ENCODE measurements at regions not wholly inside any gene's neighbourhood (a gene's known extent, or its start where the extent isn't known, plus 50 kb on each side); places are given as distances from the start of the nearest gene placed in this dataset.

DNA sequence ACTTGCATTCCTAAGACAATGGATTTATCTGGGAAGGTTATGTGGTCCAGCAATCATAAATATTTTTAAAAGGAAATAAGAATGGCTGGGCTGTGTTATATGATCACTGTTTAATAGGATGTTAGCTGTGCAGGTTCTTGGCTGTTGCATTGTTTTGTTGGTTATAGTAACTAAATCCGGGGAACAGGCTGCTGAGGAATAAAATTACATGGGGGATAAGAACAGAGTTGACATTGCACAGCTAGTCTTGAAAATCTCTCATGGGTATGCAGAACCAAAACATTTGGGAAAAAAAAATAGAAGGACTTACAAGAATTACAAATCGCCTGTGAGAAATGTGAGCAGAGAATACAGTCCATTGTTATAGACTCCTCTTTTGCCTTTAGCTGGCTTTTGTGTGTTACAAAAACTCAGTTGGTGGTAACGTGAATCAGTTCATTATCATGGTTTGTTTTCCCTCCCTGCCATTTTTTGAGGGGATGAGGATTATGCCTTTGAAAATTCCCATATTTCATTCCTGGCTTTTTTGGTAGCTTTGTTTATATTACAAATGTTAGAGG is 375.3 kb upstream of the DAB2 start:
- no peak for DNase-seq (ENCODE audit: low read depth)

DNA sequence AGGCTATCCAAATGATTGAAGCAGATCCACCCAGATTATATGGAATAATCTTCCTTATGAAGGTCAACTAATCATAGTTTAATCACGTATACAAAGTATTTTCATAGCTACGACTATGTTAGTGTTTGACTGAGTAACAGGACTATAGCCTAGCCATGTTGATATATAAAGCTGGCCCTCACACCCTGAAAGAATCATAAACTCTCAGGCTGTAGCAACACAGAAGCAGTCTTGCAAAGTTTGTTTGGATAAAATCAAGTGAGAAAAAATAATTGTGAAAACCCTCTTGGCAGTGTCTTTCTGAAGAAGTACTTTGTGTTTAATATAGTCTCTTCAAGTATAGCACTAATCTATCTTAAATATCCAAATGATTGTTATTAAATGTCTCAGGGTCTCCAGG is 374.5 kb upstream of the DAB2 start:
- no peak for DNase-seq (ENCODE audit: low read depth)

DNA sequence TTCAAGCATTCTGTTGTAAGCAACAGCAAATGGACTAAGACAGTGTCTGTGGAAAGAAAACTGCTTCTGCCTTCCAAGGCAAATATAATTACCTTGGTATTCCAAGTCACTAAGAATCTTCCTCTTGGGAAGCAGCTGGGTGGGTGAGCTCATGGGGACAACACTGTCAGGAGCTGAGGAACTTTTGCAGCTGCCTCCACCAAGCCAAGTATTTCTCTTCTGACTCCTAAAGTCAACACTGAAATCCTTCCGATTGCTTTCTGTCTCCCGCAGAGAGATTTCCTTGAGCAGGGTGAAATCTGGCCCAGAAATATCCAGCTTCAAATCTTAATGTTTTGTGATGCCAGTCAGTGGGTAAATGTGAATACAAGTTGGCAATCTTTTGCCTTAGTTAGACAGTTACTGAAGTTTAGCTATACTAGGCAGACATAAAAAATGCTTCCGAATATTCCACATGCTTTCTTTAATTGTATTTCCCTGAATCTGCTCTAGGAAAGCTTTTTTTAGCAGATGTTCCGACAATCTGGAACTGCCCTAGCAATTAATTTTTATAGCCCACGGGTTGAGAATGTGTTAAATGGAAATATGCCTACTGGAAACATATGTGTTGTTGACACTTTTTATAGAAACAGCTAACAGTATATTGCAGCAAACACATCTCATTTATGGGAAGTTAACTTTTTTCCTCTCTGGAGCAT is 369.9 kb upstream of the DAB2 start:
- DNase-seq (ENCODE audit: low read depth) = no peak

DNA sequence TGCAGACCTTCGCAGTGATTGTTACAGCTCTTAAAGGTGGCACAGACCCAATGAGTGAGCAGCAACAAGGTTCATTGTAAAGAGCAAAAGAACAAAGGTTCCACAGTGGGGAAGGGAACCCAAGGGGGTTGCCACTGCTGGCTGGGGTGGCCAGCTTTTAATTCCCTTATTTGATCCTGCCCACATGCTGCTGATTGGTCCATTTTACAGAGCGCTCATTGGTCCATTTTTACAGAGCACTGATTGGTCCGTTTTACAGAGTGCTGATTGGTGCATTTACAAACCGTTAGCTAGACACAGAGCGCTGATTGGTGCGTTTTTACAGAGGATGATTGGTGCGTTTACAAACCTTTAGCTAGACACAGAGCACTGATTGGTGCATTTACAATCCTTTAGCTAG is 360.6 kb upstream of the DAB2 start:
- DNase-seq (ENCODE audit: low read depth) = no peak

DNA sequence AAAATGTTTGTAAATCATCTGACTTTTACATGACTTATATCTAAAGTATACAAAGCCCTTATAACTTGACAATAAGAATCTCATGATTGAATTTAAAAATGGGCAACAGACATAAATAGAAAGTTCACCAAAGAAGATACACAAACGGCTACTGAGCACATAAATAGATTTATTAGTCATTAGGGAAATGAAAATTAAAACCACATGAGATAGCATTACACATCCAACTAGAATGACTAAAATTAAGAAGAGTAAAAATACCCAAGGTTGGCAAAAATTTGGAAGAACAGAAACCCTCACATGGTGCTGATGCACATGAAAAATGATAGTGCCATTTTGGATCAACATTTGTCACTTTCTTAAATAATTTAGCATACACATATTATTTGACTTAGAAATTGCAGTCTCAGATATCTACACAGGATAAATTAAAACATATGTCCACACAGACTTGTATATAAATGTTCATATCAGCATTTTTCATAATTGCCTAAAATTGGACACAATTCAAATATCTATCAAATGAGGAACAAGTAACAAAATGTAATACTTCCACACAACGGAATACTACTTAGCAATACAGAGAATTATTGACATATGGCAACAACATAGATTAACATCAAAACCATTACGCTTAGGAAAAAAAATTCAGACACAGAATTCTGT is 359.1 kb upstream of the DAB2 start:
- peak; percentile 27 for DNase-seq (ENCODE audit: low read depth)

DNA sequence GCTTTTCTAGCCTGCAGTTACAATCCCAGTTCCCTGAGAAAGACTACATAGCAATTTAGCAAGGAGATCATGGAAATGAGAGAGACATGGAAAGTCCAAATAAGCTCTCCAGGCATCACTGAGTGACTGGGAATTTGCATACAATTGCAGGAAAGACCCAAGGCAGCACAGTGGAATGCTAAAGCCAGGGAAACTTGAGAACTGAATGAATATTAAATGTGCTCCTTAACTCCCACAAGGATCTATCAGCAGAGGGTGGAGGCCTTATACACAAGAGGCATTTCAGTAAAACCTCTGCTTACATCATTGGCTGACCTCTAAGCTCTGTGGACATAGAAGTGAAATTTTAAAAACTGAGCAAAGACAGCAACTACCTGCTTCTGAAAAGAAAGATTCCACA is 355.6 kb upstream of the DAB2 start:
- DNase-seq (ENCODE audit: low read depth) = no peak

DNA sequence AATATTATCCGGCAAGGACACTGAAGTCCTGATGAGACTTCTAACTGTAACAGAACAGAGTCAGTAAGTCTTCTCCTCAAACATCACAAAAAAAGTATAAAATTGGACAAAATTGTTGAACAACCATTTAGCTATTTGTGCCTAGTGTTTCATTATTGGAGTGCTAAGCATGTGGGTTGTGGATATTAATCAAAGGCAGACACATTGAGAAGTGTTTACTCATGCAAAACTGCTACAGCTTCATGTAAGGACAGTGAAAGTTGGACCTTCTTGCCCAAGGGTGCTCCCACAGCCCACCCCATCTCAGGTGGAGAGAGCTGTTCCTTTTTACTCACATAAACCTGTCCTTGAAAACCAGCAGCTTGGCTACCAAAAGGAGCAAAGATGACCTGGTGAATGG is 355.1 kb upstream of the DAB2 start:
- no peak for DNase-seq (ENCODE audit: low read depth)

DNA sequence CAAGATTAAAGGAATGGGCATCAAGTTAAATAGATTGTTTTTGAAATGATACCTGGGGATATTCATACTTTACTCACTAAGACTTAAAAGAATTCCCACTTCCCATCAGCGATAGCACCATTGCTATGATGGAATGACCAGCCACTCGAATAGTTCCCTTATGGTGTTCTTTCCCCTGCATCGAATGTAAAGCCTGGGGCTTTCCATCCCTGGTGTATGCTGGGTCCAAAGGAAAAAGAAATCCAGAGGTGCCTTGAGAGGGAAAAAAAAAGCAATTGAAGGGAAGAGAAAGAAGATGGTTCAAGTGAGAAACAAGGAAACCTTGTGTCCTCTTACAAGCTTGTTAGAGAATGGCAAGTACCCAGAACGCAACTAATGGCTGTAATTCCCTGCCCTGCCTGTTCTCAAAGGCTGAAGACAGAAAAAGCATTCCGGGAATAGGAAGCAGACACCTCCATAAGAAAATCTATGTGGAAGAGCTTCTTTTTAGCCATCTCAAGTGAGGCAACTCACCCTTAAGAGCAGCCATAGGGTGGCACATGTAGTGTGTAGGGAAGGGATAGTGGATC is 351.1 kb upstream of the DAB2 start:
- DNase-seq (ENCODE audit: low read depth) = no peak

DNA sequence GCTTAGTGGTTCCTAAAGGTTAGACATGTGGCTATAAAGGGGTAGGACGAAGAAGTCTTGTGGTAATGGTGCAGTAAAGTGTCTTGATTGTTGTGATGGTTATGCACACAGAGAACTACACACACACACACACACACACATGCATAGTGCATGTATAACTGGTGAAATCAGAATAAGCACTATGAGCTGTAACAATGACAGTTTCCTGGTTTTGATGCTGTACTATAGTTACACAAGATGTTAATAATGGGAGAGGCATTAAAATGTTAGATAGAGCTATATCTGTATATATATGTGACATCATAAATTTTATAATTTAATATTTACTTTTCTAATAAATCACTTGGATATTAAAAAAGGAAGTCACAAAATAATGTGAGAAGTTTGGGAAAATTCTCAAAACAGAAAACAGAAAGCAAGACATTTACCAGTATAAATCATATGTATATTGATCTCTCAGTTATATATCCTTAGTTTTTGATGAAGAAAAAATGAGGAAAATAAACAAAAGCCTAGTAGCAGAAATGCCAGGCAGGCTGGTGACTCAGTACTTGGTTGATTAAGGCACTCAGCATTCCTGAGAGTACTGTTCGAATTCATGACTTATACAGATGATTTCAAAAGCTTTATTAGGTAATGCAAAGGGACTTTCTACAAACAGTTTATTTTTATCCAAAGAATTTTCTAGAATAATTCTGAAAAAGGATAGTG is 350.5 kb upstream of the DAB2 start:
- DNase-seq (ENCODE audit: low read depth) = peak; percentile 89

DNA sequence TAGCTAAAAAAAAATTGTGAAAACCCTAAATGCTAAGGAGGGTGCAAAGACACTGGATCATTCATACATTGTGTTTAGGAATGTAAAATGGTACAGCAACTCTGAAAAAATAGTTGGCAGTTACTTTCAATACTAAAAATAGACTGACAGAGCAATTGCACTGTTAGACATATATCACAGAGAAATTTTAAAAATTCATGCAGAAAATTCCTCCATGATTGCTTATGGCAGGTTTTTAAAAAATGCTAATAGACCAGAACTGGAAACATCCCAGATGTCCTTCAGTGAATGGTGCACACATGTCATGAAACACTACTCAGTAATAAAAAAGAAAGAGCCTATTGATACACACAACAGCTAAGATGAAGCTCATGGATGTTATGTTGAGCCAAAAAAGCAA is 349.8 kb upstream of the DAB2 start:
- no peak for DNase-seq (ENCODE audit: low read depth)

DNA sequence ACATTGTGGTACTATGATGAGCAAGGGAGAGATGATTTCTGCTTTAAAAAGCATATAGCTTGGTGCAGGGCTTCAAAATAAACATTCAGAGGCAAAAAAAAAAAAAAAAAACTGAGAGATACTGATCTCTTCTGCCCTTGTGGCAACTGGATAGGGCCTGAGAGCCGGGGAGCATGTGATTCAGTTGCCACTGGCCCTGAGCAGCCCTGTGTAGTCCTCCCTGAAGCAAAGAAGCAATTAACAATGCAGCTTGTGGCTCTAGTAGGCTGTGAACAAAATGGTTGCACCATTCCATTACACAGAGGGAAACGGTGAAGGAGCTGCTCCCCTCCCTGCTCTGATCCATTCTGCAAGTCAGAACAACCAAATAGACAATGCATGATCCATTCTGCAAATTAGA is 347.5 kb upstream of the DAB2 start:
- no peak for DNase-seq (ENCODE audit: low read depth)

DNA sequence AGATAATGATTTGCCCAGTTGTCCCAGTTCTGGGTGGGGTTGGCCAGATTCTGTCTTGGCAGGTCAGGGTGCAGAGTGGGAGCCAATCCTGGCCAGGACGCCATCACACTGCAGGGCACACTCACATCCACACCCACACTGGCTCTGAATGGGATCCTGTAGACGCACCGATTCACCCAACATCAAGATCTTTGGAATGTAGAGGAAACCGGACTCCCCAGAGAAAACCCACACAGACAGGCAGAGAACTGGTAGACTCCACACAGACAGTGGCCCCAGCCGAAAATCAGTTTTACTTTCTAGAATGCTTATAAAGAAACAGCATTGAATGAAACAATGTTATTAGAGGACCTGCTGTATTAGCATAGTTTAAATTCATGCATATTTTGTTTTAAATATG is 343.1 kb upstream of the DAB2 start:
- DNase-seq (ENCODE audit: low read depth) = no peak

DNA sequence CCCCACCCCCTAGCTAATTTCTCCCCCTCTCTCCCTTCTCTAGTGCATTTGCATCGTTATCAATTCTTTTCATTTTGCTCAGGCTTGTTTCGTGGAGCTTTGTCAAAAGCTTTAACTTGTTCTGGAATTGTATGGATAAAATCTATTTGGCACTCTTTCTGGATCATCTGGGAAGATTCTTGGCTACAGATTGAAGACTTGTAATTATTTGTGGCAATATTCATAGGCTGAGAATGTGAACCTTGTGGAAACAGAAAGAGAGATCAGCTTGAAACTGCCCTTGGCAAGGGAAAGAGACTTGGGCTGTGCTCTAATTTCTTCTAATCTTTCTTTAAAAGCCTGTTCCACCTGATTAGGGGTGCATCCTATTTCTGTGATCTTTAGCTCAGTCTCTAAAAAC is 340.6 kb upstream of the DAB2 start:
- DNase-seq (ENCODE audit: low read depth) = no peak

DNA sequence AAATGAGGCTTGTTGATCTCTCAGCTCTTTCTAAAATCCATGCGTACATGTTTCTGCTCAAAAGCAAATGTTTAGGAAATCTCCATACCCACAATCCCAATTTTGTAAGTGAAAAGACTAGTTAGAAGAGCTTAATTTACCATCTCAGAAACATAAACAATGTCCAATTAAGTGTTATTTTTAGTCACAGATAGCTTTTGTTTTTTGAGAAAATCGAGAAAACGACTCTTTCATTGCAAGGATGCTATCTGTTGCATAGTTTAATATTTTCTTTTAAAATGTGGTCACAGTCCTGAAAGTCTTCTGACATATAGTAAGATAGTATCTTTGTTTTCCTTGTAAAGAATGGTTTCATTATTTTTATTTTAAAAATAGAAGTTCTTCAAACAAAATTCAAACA is 338.0 kb upstream of the DAB2 start:
- no peak for DNase-seq (ENCODE audit: low read depth)

DNA sequence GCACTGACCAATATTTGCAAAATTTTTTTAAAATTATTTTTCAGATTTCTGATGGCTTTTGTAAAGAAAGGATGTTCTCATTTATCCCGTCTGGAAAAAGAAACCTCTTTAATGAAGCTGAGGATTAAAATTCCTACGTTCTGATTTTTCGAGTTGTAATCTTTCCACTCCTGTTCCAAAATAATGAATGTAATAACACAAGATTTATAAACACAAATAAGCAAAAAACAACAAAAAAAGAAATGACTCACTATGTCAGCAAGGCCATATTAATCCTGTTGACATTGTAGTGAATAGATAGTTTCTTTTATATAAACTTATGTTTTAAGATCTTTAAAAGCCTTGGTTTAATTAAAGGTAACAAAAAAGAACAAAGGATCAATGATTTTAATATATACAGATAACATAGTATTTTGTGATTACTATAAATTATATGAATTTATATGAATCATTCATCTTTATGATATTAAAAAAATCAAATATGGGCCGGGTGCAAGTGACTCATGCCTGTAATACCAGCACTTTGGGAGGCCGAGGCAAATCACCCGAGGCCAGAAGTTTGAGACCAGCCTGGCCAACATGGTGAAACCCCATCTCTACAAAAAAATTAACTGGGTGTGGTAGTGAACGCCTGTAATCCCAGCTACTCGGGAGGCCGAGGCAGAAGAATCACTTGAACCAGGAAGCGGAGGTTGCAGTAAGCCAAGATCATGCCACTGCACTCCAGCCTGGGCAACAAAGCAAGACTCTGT is 336.6 kb upstream of the DAB2 start:
- no peak for DNase-seq (ENCODE audit: low read depth)

DNA sequence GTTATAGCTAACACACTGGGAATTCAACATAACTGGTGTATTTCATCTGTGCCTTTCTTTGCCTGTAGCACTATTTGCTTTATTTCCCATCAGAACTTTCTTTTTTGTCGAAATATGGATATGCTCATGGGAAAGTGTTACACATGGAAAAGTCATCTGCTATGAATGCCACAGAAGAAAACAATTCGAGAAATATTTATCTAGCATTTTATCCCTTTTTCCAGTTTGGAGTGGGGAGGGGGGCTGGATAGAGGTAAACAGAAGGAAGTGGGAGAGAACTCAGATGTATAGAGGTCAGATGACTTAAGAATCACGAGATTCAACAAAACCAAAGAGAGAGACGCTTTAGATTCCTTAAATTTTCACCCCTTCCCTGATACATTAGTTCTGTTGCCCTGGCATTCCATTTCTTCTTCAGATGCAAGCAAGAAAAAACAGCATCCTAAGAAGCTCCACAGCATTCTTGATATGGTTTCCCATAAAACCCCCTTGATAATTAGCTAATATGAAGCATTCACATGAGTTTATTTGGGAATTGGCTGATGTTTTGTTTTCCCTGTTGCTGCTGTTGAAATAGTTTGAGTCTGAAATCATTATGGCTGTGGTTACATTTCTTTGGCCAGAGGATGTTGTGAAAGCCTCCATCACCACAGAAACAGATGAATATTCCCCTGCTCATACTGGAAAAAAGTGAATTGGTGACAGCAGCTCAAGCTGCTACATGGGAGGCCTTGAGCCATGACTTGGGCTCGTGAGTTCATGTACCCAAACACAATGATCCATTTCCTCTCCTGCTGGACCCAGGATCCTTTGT is 335.8 kb upstream of the DAB2 start:
- peak; percentile 95 for DNase-seq (ENCODE audit: low read depth)

DNA sequence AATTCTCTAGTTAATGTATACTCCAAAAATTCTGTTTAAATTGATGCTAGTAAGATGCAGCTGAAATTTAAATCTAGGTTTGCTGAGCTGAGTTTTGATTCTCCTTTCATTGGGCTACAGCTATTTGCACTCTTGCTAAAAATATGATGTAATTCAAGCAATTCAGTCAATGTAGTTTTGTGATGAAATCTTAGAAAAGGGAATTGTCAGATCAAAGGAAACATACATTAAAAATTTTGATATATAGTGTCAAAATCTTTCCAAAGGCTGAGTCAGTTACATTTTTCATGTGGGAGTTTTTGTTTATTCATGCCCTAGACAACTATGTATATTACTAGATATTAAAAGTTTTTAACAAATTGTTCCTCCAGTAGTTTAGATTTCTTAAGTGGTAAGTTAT is 334.9 kb upstream of the DAB2 start:
- DNase-seq (ENCODE audit: low read depth) = peak; percentile 46

DNA sequence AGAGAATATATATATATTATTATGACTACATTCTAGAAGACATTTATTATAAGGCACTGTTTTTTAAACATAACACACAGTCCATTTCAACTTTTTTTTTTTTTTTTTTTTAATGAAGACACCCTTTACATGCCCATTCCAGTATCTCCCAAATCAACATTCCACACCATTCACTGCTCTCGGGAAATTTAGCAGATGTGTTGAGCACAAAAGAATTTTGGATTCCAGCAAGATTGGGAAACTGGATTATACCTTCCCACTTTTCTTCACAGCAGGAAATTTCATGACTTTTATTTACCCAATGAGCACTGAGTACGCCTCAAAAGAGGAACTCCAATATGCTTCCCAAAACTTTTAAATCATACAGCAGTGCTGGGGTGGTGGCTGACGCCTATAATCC is 333.6 kb upstream of the DAB2 start:
- DNase-seq (ENCODE audit: low read depth) = no peak

DNA sequence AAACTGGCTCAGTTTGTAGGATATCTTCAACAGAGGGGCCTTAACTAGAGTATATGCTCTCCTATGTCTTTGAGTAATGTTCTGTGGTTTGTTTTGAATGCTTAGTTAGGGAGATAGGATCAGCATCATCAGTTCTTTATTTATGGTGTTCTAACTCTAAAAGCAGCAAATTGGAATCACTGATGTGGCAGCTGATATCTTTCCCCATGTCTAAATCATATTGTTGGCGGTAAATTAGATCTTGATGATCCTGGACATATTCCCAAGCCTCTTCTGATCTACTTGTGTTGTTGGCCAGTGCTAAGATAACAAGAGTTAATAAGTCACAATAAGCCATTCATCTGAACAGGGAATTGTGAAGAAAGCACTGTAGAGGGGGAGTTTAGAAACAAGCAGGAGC is 332.4 kb upstream of the DAB2 start:
- DNase-seq (ENCODE audit: low read depth) = peak; percentile 27

DNA sequence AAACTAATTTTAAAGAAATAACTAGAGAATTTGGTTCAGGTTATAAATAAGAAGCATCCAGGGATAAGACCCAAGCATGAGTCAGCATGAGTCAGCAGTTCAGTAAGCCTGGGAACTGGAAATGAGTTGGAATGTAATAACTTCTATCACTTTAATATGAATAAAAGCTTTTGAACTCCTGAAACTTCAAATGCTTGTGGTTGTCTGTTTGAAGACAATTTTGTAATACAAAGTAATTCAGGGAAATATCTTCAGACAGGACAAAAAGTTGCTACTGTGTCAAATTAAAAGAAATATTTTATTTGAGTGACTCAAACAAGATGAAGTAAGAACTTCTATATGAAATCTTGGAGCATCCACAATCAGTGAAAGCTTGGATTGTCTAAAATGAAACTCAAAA is 331.2 kb upstream of the DAB2 start:
- DNase-seq (ENCODE audit: low read depth) = peak; percentile 98

DNA sequence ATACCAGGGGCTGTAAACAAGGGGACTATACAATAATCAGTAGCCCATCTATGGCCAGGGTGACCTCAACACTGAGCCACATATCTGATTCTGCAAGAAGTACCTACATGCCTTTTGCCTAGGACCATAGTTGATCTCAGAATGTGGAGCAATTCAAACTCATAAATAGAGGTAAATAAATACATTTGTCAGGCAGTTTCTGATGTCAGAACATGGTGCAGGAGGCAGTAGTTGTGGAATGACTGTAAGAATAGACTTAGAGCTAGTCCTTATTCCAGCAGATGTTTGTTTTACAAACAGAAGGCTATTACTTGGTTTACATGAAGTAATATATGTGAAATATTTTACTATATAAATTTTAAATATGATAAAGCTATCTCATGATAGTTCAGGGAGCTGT is 330.7 kb upstream of the DAB2 start:
- DNase-seq (ENCODE audit: low read depth) = peak; percentile 46
